ENCODE measurements at regions not wholly inside any gene's neighbourhood (a gene's known extent, or its start where the extent isn't known, plus 50 kb on each side); places are given as distances from the start of the nearest gene placed in this dataset.

DNA sequence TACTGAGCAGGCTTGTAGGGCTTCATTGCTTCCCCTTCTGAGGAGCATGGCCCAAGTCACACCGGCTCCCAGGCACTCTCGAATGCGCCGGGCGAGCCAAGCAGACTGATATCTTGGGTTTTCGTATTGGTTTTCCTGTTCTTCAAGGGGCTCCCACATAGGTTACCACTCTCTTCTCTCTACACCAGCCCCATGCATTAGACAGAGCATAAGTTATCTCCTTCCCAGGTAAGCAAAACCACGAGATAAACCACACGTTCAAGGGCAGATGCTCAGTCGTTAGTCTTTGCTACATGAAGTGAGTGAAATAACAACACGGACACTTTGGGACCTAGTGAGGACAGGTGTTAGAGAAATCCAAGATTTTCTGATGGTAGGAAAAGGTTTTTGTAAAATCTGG, 211.2 kb downstream of the ABCC12 start:
- TF ChIP-seq, protein P1, sequence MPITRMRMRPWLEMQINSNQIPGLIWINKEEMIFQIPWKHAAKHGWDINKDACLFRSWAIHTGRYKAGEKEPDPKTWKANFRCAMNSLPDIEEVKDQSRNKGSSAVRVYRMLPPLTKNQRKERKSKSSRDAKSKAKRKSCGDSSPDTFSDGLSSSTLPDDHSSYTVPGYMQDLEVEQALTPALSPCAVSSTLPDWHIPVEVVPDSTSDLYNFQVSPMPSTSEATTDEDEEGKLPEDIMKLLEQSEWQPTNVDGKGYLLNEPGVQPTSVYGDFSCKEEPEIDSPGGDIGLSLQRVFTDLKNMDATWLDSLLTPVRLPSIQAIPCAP (CRISPR knock-in tag; IDR thresholded peaks at IDR 0.05; ENCODE audit: low read depth) = no peak
- TF ChIP-seq ZNF12 (CRISPR knock-in tag; IDR thresholded peaks at IDR 0.05) (no peak), GTF2F1 (IDR thresholded peaks at IDR 0.05; ENCODE audit: low read length) (no peak), ETV6 (CRISPR knock-in tag; conservative IDR thresholded peaks at IDR 0.05) (no peak), ZUFSP (CRISPR knock-in tag; IDR thresholded peaks at IDR 0.05; ENCODE audit: borderline replicate concordance) (no peak), ZNF790 (CRISPR knock-in tag; IDR thresholded peaks at IDR 0.05; ENCODE audit: borderline replicate concordance) (no peak)
